ENCODE measurements at regions not wholly inside any gene's neighbourhood (a gene's known extent, or its start where the extent isn't known, plus 50 kb on each side); places are given as distances from the start of the nearest gene placed in this dataset.

DNA sequence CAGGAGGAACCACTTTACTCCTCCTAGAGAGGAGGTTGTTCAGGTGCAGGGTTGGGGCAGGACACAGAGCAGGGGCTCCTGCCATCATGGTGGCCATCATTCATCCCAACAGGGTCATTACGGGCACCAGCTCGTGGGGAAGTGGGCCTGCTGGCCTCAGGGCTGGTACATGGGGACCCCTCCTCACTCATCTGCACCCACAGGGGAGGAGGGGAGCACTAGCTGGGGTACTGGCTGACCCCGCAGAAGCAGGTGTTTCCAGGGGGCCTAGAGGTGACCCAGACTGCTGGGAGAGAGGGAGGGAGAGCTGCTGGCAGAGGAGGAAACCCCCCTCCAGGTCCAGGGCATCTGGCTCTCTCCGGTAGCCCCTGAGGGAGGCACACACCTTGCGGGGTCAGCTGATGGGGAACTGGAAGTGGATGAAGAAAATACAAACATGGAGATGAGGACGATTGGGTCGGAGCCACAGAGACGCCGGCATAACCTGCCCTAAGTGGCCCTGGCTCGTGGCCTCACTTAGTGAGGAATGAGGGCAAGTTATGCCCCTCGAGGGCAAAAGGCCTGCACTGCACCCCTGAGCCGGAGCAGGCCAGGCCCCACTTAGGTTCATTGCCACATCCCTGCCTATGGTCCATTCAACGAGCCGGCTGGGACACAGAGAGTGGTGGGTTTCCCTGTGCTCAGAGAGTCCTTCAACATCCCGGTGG, 76.2 kb downstream of the SOX1 start:
- Histone ChIP-seq H3K9ac (ENCODE audit: low read length) (no peak overlapping the region), H3K4me3 (ENCODE audit: low read length) (no peak overlapping the region), H3K9me2 (ENCODE audit: insufficient read depth, low read length) (no peaks in the 10 kb centered on the region), H3K79me2 (replicated peaks; ENCODE audit: insufficient read depth, low read length) (no peaks in the 10 kb centered on the region), H4K20me1 (ENCODE audit: insufficient read depth) (no peaks in the 10 kb centered on the region), H3K27ac (ENCODE audit: low read length) (no peak overlapping the region), H3F3A (ENCODE audit: insufficient read depth, low read length, poor library complexity, severe bottlenecking) (no peaks in the 10 kb centered on the region), H3K4me2 (ENCODE audit: low read length) (no peak overlapping the region), H2AFZ (ENCODE audit: low read depth, low read length) (no peak overlapping the region), H3K27me3 (ENCODE audit: insufficient read depth, low read depth, low read length) (no peaks in the 10 kb centered on the region), H3K9me3 (ENCODE audit: low read length) (no peaks in the 10 kb centered on the region), H3K36me3 (ENCODE audit: insufficient read depth, low read length) (no peaks in the 10 kb centered on the region)
- TF ChIP-seq MXI1 (conservative IDR thresholded peaks at IDR 0.05; ENCODE audit: poor library complexity, severe bottlenecking) (no peak), SMC3 (conservative IDR thresholded peaks at IDR 0.05; ENCODE audit: poor library complexity) (no peak), TAF1 (IDR thresholded peaks at IDR 0.05; ENCODE audit: low read depth) (no peak), RAD21 (conservative IDR thresholded peaks at IDR 0.05) (no peak), EZH2 (IDR thresholded peaks at IDR 0.05; ENCODE audit: borderline replicate concordance, insufficient read depth, low read length, poor library complexity, severe bottlenecking) (no peak), EP300 (conservative IDR thresholded peaks at IDR 0.05; ENCODE audit: poor library complexity, severe bottlenecking) (no peak), POLR2AphosphoS5 (IDR thresholded peaks at IDR 0.05) (no peak)
- TF ChIP-seq, protein P1, sequence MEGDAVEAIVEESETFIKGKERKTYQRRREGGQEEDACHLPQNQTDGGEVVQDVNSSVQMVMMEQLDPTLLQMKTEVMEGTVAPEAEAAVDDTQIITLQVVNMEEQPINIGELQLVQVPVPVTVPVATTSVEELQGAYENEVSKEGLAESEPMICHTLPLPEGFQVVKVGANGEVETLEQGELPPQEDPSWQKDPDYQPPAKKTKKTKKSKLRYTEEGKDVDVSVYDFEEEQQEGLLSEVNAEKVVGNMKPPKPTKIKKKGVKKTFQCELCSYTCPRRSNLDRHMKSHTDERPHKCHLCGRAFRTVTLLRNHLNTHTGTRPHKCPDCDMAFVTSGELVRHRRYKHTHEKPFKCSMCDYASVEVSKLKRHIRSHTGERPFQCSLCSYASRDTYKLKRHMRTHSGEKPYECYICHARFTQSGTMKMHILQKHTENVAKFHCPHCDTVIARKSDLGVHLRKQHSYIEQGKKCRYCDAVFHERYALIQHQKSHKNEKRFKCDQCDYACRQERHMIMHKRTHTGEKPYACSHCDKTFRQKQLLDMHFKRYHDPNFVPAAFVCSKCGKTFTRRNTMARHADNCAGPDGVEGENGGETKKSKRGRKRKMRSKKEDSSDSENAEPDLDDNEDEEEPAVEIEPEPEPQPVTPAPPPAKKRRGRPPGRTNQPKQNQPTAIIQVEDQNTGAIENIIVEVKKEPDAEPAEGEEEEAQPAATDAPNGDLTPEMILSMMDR (IDR thresholded peaks at IDR 0.05; ENCODE audit: poor library complexity, severe bottlenecking): no peak
- TF ChIP-seq, protein P2, sequence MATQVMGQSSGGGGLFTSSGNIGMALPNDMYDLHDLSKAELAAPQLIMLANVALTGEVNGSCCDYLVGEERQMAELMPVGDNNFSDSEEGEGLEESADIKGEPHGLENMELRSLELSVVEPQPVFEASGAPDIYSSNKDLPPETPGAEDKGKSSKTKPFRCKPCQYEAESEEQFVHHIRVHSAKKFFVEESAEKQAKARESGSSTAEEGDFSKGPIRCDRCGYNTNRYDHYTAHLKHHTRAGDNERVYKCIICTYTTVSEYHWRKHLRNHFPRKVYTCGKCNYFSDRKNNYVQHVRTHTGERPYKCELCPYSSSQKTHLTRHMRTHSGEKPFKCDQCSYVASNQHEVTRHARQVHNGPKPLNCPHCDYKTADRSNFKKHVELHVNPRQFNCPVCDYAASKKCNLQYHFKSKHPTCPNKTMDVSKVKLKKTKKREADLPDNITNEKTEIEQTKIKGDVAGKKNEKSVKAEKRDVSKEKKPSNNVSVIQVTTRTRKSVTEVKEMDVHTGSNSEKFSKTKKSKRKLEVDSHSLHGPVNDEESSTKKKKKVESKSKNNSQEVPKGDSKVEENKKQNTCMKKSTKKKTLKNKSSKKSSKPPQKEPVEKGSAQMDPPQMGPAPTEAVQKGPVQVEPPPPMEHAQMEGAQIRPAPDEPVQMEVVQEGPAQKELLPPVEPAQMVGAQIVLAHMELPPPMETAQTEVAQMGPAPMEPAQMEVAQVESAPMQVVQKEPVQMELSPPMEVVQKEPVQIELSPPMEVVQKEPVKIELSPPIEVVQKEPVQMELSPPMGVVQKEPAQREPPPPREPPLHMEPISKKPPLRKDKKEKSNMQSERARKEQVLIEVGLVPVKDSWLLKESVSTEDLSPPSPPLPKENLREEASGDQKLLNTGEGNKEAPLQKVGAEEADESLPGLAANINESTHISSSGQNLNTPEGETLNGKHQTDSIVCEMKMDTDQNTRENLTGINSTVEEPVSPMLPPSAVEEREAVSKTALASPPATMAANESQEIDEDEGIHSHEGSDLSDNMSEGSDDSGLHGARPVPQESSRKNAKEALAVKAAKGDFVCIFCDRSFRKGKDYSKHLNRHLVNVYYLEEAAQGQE (IDR thresholded peaks at IDR 0.05; ENCODE audit: borderline replicate concordance): no peak

DNA sequence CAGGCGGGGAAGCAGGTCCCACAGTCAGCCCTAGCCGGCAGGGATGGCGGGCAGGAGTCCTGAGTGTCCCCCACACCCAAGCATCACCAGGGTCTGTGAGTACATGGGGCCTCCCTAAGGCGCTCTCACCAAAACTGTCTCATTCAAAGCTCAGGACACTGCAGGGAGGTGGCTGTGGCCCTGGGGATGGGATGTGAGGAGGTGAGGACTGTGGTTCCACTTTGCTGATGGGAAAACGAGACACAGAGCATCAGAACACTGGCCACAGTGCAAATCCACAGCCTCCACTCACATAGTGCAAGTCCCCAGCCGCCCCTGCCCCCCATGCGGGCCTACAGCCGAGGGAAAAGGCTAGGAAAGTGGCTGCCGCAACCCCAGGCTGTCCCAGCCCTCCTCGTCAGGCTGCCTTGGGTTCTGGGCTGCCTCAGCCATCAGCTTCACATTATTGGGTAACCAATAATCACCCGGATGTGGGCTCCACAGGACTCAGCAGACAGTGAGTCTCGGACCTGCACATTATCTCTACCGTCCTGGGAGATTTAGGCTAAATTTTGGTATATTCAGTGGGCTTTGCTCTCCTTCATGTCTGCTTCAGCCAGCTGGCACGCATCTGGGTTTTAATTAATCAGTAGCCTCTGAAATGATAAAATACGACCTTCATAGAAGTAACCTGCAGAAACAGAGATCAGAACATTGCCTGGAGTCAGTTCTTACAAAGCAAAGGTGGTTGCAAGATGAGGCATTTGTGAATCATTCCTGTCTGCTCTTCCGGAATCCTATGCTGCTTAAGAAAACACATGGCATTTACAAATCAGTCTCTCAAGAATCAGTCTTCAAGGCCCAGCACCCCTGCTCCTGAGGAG, 77.0 kb downstream of the SOX1 start:
- no peak for TF ChIP-seq RAD21 (conservative IDR thresholded peaks at IDR 0.05)
- TF ChIP-seq, protein P2 (IDR thresholded peaks at IDR 0.05; ENCODE audit: borderline replicate concordance): no peak
- TF ChIP-seq EP300 (conservative IDR thresholded peaks at IDR 0.05; ENCODE audit: poor library complexity, severe bottlenecking): no peak
- no peak for TF ChIP-seq MXI1 (conservative IDR thresholded peaks at IDR 0.05; ENCODE audit: poor library complexity, severe bottlenecking)
- no peak for TF ChIP-seq EZH2 (IDR thresholded peaks at IDR 0.05; ENCODE audit: borderline replicate concordance, insufficient read depth, low read length, poor library complexity, severe bottlenecking)
- no peak for TF ChIP-seq TAF1 (IDR thresholded peaks at IDR 0.05; ENCODE audit: low read depth)
- TF ChIP-seq SMC3 (conservative IDR thresholded peaks at IDR 0.05; ENCODE audit: poor library complexity): no peak
- TF ChIP-seq, protein P1 (IDR thresholded peaks at IDR 0.05; ENCODE audit: poor library complexity, severe bottlenecking): no peak
- no peak for TF ChIP-seq POLR2AphosphoS5 (IDR thresholded peaks at IDR 0.05)
- Histone ChIP-seq H3K27me3 (ENCODE audit: insufficient read depth, low read depth, low read length) (no peaks in the 10 kb centered on the region), H3K9ac (ENCODE audit: low read length) (no peak overlapping the region), H3F3A (ENCODE audit: insufficient read depth, low read length, poor library complexity, severe bottlenecking) (no peaks in the 10 kb centered on the region), H3K4me2 (ENCODE audit: low read length) (no peak overlapping the region), H3K9me2 (ENCODE audit: insufficient read depth, low read length) (no peaks in the 10 kb centered on the region), H3K36me3 (ENCODE audit: insufficient read depth, low read length) (no peaks in the 10 kb centered on the region), H3K79me2 (replicated peaks; ENCODE audit: insufficient read depth, low read length) (no peaks in the 10 kb centered on the region), H2AFZ (ENCODE audit: low read depth, low read length) (no peak overlapping the region), H3K27ac (ENCODE audit: low read length) (no peak overlapping the region), H3K9me3 (ENCODE audit: low read length) (no peaks in the 10 kb centered on the region), H3K4me3 (ENCODE audit: low read length) (no peak overlapping the region), H4K20me1 (ENCODE audit: insufficient read depth) (no peaks in the 10 kb centered on the region)

Data from neural cell (in vitro differentiated cells).